ENCODE measurements at regions not wholly inside any gene's neighbourhood (a gene's known extent, or its start where the extent isn't known, plus 50 kb on each side); places are given as distances from the start of the nearest gene placed in this dataset.
"Not testable (repeated sequence)": the region's sequence is repeated elsewhere in the genome, so short reads cannot be mapped to it uniquely, and the experiment has no call there.

DNA sequence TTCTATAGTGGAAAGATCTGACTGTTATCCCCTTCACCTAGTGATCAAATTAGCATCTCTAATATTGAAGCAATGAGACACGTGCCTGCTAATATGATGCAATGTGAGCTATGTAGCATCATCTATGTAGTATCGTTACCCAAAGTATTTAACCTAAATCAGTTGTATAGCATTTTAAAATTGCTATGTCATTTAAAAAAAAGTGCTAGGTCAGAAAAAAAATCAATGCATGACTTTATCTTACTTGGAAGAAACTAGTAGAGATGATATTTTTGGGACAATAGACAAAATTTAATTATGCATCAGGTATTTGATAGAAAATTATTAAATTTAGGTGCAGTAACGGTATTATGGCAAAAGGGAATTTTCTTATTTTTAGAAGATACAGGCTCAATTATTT, 157.3 kb downstream of the CCDC71L start:
- no peak for DNase-seq
- Mint-ChIP-seq H3K27me3 (ENCODE audit: low read depth) (no peaks in the 10 kb centered on the region), H3K4me3 (no peak overlapping the region), H3K27ac (no peak overlapping the region), H3K4me1 (ENCODE audit: low read depth) (peaks cover 24% of the 10 kb centered on the region), H3K36me3 (ENCODE audit: low read depth) (peaks cover 4% of the 10 kb centered on the region), H3K9me3 (peaks cover 6% of the 10 kb centered on the region)
- CTCF ChIA-PET = interaction anchor here (1.0 kb wide), 1 partner anchor 89 kb away, joined by 3 read pairs; no protein-coding TSS in a partner anchor
- intact Hi-C loops (cut with micrococcal nuclease) = loop anchor here (1.0 kb wide), 1 partner anchor 18 kb away; no protein-coding TSS in a partner anchor

DNA sequence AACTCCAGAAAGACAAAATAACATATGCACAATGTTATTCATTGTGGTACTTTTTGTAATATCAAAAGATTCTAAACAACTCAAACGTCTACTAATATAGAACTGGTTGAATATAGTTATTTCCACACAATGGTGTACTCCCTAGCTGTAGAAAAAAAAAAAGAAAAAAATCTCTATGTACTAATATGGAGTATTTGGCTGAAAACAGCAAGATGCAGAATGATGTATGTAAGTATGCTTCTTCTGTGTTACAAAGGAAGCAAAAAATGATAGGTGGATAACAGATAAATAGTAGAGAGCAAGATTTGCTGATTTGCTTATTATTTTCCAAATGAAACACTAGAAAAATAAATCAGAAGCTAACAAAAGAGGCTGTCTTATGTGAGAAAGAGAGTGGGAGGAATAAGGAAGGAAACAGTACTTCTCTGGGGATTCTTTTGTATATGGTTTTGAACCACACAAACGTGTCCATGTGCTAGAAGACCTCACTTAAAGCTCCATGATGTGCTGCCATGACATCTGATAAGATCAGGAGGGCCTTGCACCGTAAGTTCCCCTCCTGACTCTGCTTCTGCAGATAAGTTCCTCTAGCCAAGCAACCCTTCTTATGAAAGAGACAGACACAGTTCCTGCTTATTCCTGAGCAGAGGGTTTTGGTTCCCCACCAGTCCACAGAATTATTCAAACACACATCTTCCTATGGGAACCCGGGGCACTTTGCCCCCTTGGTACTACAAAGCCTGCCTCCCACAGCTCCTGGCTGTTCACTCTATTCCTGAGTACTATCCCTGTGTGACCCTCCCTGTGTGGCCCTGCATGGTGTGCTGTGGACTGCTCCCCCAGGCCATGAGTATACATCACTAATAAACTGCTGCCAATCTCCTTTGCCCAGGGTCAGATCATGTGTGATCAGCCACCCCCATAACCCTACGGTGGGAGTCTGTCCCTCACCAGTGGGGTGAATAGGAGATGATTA, 159.1 kb downstream of the CCDC71L start:
- peaks cover 24% of the 10 kb centered on the region for H3K4me1 Mint-ChIP-seq (ENCODE audit: low read depth)
- intact Hi-C loops (cut with micrococcal nuclease) = no loop called here
- peak overlapping the region; percentile 43 for H3K27ac Mint-ChIP-seq
- peaks cover 6% of the 10 kb centered on the region for H3K36me3 Mint-ChIP-seq (ENCODE audit: low read depth)
- no peak overlapping the region for H3K4me3 Mint-ChIP-seq
- no peak for DNase-seq
- CTCF ChIA-PET = interaction anchor here (0.6 to 0.9 kb wide), 2 partner anchors 39 to 305 kb away, joined by 3 read pairs; no protein-coding TSS in a partner anchor
- H3K9me3 Mint-ChIP-seq = peaks cover 9% of the 10 kb centered on the region
- peaks cover 6% of the 10 kb centered on the region for H3K27me3 Mint-ChIP-seq (ENCODE audit: low read depth)

DNA sequence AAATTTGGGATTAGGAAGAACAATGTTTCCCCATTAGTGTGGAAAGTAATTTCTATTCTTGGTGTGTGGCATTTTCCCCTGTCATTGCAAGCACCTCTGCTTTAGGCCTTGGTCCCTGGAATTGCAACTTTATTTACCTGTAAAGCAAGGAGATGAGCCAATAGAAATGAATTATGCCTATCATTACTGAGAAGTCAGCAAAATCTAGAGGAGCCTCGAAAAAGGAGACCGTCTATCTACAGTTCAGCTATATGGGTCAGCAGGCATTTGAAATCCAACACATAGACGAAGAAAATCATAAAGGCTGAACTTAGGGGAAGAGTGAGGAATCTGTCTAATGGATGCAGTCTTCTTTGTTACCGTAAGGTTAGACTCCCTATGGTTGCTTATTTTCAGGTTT, 161.1 kb downstream of the CCDC71L start:
- Mint-ChIP-seq H3K27me3 (ENCODE audit: low read depth) (peaks cover 18% of the 10 kb centered on the region), H3K36me3 (ENCODE audit: low read depth) (peaks cover 6% of the 10 kb centered on the region), H3K27ac (no peak overlapping the region), H3K4me1 (ENCODE audit: low read depth) (peaks cover 21% of the 10 kb centered on the region), H3K9me3 (peaks cover 9% of the 10 kb centered on the region), H3K4me3 (no peak overlapping the region)
- DNase-seq = no peak
- CTCF ChIA-PET = no interaction called here
- intact Hi-C loops (cut with micrococcal nuclease) = no loop called here

DNA sequence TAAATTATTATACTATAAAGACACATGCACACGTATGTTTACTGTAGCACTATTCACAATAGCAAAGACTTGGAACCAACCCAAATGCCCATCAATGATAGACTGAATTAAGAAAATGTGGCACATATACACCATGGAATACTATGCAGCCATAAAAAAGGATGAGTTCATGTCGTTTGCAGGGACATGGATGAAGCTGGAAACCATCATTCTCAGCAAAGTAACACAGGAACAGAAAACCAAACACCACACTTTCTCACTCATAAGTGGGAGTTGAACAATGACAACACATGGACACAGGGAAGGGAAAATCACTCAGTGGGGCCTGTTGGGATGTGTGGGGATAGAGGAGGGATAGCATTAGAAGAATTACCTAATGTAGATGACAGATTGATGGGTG, 163.0 kb downstream of the CCDC71L start:
- not testable (repeated sequence) for DNase-seq, H3K9me3 Mint-ChIP-seq
- CTCF ChIA-PET = interaction anchor here (0.6 kb wide), 1 partner anchor 430 kb away, joined by 6 read pairs; no protein-coding TSS in a partner anchor

DNA sequence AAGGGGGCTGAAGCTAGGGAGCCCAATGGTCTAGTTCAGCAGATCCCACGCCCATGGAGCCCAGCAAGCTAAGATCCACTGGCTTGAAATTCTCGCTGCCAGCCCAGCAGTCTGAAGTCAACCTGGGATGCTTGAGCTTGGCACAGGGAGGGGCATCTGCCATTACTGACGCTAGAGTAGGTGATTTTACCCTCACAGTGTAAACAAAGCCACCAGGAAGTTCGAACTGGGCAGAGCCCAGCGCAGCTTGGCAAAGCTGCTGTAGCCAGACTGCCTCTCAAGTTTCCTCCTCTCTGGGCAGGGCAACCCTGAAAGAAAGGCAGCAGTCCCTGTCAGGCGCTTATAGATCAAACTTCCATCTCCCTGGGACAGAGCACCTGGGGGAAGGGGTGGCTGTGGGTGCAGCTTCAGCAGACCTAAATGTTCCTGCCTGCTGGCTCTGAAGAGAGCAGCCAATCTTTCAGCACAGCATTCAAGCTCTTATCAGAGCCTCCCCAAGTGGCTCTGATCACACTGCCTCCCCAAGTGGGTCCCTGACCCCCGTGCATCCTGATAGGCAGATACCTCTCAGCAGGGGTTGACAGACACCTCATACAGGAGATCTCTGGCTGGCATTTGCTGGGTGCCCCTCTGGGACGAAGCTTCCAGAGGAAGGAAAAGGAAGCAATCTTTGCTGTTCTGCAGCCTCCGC, 167.8 kb downstream of the CCDC71L start:
- CTCF ChIA-PET = no interaction called here
- Mint-ChIP-seq H3K9me3 (peaks cover 9% of the 10 kb centered on the region), H3K27me3 (ENCODE audit: low read depth) (peaks cover 23% of the 10 kb centered on the region), H3K27ac (no peak overlapping the region), H3K4me3 (no peak overlapping the region), H3K36me3 (ENCODE audit: low read depth) (peaks cover 2% of the 10 kb centered on the region), H3K4me1 (ENCODE audit: low read depth) (no peaks in the 10 kb centered on the region)
- intact Hi-C loops (cut with micrococcal nuclease) = no loop called here
- DNase-seq = no peak

More for the DNA sequence above, 163.0 kb downstream of the CCDC71L start:
- peaks cover 12% of the 10 kb centered on the region for H3K4me1 Mint-ChIP-seq (ENCODE audit: low read depth)
- H3K36me3 Mint-ChIP-seq (ENCODE audit: low read depth); H3K4me3 Mint-ChIP-seq; intact Hi-C loops (cut with micrococcal nuclease); H3K27ac Mint-ChIP-seq: not testable (repeated sequence)
- H3K27me3 Mint-ChIP-seq (ENCODE audit: low read depth) = peaks cover 19% of the 10 kb centered on the region

DNA sequence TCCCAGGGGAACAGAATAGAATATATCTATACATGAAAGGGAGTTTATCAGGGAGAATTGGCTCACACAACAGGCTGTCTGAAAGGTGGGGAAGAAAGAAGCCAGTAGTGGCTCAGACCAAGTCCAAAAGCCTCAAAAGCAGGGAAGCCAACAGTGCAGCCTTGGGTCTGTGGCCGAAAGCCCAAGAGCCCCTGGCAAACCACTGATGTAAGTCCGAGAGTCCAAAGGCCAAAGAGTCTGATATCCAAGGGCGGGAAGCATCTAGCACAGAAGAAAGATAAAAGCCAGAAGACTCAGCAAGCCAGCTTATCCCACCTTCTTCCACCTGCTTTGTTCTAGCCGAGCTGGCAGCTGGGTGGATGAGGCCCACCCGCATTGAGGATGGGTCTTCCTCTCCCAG, 172.5 kb downstream of the CCDC71L start:
- peaks cover 4% of the 10 kb centered on the region for H3K9me3 Mint-ChIP-seq
- H3K4me1 Mint-ChIP-seq (ENCODE audit: low read depth) = peaks cover 40% of the 10 kb centered on the region
- peaks cover 10% of the 10 kb centered on the region for H3K27me3 Mint-ChIP-seq (ENCODE audit: low read depth)
- H3K36me3 Mint-ChIP-seq (ENCODE audit: low read depth) = no peaks in the 10 kb centered on the region
- CTCF ChIA-PET = no interaction called here
- H3K4me3 Mint-ChIP-seq = no peak overlapping the region
- intact Hi-C loops (cut with micrococcal nuclease) = loop anchor here (5.0 to 10.0 kb wide), 2 partner anchors 249 to 414 kb away; no protein-coding TSS in a partner anchor
- DNase-seq = no peak
- no peak overlapping the region for H3K27ac Mint-ChIP-seq

DNA sequence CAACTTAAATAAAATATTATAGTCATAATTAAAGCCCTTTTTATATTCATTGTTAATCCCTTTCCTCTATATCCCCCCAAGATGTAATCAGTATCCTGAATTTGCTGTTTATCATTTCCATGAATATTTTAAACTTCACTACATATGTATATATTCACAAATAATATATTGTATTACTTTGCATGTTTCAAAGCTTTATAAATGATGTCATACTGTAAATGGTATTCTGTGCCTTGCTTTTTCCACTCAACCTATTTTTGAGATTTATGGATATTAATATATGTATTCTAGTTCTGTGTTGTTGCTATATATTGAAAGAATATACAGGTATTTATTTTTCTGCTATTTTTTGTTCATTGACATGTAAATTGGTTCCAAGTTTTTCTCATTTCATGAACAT, 173.1 kb downstream of the CCDC71L start:
- no peak overlapping the region for H3K27ac Mint-ChIP-seq
- intact Hi-C loops (cut with micrococcal nuclease) = loop anchor here (5.0 to 10.0 kb wide), 2 partner anchors 249 to 413 kb away; no protein-coding TSS in a partner anchor
- H3K9me3 Mint-ChIP-seq = peaks cover 4% of the 10 kb centered on the region
- peaks cover 42% of the 10 kb centered on the region for H3K4me1 Mint-ChIP-seq (ENCODE audit: low read depth)
- CTCF ChIA-PET = no interaction called here
- H3K36me3 Mint-ChIP-seq (ENCODE audit: low read depth) = no peaks in the 10 kb centered on the region
- peaks cover 11% of the 10 kb centered on the region for H3K27me3 Mint-ChIP-seq (ENCODE audit: low read depth)
- no peak for DNase-seq
- no peak overlapping the region for H3K4me3 Mint-ChIP-seq

DNA sequence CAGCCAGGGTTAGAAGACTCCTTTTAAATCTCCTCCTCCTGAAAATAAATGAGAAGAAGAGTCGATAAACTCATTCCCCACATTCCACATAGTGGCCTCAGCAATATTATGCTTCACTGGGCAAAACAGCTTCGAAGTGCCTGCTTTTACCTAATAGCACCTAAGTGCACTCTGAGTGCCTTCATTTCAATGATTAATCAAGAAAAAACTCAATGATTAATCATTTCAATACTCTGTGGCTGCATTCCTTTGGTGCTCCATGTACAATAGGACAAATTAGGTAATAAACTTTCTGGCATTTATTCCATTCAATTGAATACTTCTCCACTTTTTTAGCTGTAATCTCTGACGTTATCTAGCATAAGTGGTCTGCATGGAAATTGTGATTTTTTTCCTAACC, 174.6 kb downstream of the CCDC71L start:
- intact Hi-C loops (cut with micrococcal nuclease) = loop anchor here (5.0 to 10.0 kb wide), 2 partner anchors 251 to 412 kb away; no protein-coding TSS in a partner anchor
- DNase-seq = no peak
- Mint-ChIP-seq H3K4me1 (ENCODE audit: low read depth) (peaks cover 46% of the 10 kb centered on the region), H3K27me3 (ENCODE audit: low read depth) (peaks cover 23% of the 10 kb centered on the region), H3K4me3 (no peak overlapping the region), H3K9me3 (peaks cover 4% of the 10 kb centered on the region), H3K27ac (no peak overlapping the region), H3K36me3 (ENCODE audit: low read depth) (no peaks in the 10 kb centered on the region)
- CTCF ChIA-PET = no interaction called here

DNA sequence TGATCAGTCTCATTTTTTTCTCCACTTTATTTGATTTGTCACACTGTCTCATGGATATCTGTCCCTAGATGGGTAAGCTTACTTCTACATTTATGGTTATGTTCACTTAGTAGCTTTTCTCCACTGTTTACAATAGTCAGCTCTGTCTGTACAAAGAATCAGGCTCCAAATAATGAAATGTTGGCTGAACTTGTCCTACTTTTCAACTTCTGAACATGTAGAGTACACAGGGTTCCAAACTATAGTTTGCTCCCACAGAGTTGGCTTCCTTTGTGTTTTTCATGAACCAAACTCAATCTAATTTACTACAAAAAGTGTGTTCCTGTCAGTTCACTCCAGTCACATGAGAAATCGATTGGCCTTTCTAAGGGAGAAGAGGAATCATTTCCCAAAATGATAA, 175.0 kb downstream of the CCDC71L start:
- peak overlapping the region; percentile 81 for H3K27ac Mint-ChIP-seq
- H3K9me3 Mint-ChIP-seq = peaks cover 4% of the 10 kb centered on the region
- H3K27me3 Mint-ChIP-seq (ENCODE audit: low read depth) = peaks cover 23% of the 10 kb centered on the region
- CTCF ChIA-PET = interaction anchor here (1.1 to 2.0 kb wide), 3 partner anchors 23 to 309 kb away, joined by 4 to 6 read pairs (median 4); partner anchors contain the start of gene CCDC71L
- intact Hi-C loops (cut with micrococcal nuclease) = loop anchor here (1.0 to 10.0 kb wide), 11 partner anchors 18 to 411 kb away; no protein-coding TSS in a partner anchor
- H3K4me1 Mint-ChIP-seq (ENCODE audit: low read depth) = peaks cover 49% of the 10 kb centered on the region
- H3K4me3 Mint-ChIP-seq = no peak overlapping the region
- H3K36me3 Mint-ChIP-seq (ENCODE audit: low read depth) = no peaks in the 10 kb centered on the region
- no peak for DNase-seq

DNA sequence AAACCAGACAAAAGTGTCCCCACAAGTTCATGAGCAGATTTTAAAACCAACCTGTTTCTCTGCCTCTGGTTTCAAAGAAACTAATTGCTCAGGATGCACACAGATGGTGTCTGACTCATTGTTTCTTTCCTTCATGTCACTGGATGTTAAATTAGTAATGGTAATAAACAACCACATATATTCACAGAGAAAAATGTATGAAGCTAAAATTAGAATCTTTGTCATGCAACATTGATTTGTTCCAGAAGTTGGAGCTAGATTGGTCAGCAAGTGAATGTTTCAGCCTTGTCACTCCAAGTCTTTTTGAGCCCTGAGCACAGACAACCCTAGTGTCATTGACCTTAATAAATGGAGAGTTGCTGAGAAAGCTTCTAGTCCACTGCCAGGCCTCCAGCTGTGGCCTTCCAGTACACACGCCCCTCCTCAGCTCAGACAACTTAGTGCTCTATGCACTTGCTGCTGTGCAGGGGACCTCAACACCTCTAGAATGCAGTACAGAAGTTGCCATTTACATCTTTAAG, 175.9 kb downstream of the CCDC71L start:
- Mint-ChIP-seq H3K4me1 (ENCODE audit: low read depth) (peaks cover 57% of the 10 kb centered on the region), H3K36me3 (ENCODE audit: low read depth) (no peaks in the 10 kb centered on the region), H3K4me3 (no peak overlapping the region), H3K27ac (peak overlapping the region; percentile 81), H3K27me3 (ENCODE audit: low read depth) (peaks cover 23% of the 10 kb centered on the region), H3K9me3 (peaks cover 4% of the 10 kb centered on the region)
- intact Hi-C loops (cut with micrococcal nuclease) = loop anchor here (1.0 to 10.0 kb wide), 11 partner anchors 19 to 410 kb away; no protein-coding TSS in a partner anchor
- CTCF ChIA-PET = interaction anchor here (0.7 to 2.0 kb wide), 7 partner anchors 21 to 308 kb away, joined by 3 to 6 read pairs (median 3); partner anchors contain the start of gene CCDC71L
- DNase-seq = peak; percentile 26

DNA sequence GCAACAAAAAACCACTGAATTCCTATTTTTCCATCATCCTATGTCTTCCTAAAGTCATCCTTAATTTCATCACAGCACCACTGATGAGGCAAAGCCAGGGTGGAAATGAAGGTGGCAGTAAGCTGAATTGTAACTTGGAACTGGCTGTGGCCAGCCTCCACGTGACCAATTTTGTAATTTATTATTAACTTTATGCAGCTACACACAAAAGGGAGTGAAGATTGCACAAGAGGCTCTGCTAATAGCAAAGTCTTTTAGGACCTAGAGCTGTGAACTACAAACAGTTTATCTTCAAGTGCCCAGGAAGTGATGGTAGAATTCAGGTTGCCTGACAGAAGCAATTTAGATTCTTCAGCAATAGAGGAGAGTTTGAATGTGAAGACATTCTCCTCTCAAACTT, 176.4 kb downstream of the CCDC71L start:
- Mint-ChIP-seq H3K4me3 (no peak overlapping the region), H3K4me1 (ENCODE audit: low read depth) (peaks cover 60% of the 10 kb centered on the region), H3K27me3 (ENCODE audit: low read depth) (peaks cover 23% of the 10 kb centered on the region), H3K9me3 (no peaks in the 10 kb centered on the region), H3K36me3 (ENCODE audit: low read depth) (no peaks in the 10 kb centered on the region), H3K27ac (peak overlapping the region; percentile 81)
- intact Hi-C loops (cut with micrococcal nuclease) = loop anchor here (2.0 to 10.0 kb wide), 3 partner anchors 22 to 410 kb away; partner anchors contain the start of gene CCDC71L
- DNase-seq = no peak
- CTCF ChIA-PET = interaction anchor here (0.7 to 2.0 kb wide), 5 partner anchors 20 to 308 kb away, joined by 3 to 6 read pairs (median 4); partner anchors contain the start of gene CCDC71L

Measured in activated naive CD4-positive, alpha-beta T cell treated with anti-CD3 and anti-CD28 coated beads for 36 hours (primary cell).